NOMO-1 (cell line): ENCODE measurements at regions not wholly inside any gene's neighbourhood (a gene's known extent, or its start where the extent isn't known, plus 50 kb on each side); places are given as distances from the start of the nearest gene placed in this dataset.
"Not testable (repeated sequence)": the region's sequence is repeated elsewhere in the genome, so short reads cannot be mapped to it uniquely, and the experiment has no call there.

Source experiments
- DNase-seq, 2 experiments: peaks; one replicate each; lab custom pipeline; 2025; ENCODE audit not compliant: unreplicated experiment in 2 of 2; lab: John Stamatoyannopoulos, UW

DNA sequence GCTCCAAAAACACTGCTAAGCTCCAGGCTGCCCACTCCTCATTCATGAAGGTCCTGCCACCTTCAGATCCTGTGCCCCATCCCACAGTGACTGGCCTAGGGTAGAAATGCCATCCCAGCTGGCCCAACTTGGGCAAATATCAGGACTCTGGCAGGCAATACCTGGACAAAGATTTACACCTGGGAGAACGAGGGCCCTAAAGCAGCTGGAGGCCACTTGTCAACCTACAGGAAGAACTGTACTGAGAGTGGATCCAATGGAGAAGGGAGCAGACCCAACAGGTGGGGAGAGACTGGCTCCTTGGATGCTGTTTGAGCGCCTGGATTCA, 57.1 kb upstream of the GATA2 start:
- DNase-seq: no peak

GRCh38 chr3:128549283-128550112, 56.5 kb upstream of the GATA2 start:
- no peak for DNase-seq

DNA sequence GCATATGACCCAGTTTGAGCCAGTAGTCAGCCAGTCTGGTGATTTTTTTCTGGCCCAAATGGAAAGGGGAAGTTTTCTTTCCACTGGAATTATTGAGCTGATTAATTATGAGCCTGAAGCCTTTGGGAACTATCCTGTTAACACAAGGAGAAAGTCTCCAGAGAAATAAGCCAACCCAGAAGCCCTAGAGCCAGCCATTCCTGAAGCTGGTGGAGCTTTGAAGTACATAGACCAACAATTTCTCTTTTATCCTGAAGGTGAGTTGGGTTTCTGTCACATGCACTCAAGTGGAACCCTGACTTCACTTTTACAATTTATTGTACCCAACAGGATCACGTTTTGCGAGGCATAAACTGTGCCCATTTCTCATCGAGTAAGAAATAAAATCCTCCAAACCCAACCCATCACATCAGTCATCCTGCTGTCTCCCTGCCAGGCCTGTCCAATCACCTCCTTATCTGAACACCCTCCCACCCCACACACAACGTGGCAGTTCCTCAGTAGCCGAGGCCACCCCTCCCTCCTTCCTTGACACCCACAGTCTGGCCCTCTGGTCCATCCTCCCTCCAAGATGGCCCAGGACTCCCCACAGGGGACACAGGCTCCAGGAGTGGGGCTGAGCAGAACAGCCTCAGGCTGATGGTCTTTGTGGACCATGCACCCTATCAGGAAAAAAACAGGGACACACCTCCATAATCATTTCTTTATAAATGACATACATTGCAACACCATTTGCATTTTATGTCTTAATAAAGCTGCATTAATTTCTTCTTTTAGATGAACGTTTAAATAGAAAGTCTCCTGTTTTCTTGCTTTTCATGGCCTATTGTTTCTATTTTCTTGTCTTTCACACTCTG, 55.7 kb upstream of the GATA2 start:
- no peak for DNase-seq

GRCh38 chr3:128548021-128548420, 55.0 kb upstream of the GATA2 start:
- no peak for DNase-seq

GRCh38 chr3:128547368-128547987, 54.5 kb upstream of the GATA2 start:
- no peak for DNase-seq

DNA sequence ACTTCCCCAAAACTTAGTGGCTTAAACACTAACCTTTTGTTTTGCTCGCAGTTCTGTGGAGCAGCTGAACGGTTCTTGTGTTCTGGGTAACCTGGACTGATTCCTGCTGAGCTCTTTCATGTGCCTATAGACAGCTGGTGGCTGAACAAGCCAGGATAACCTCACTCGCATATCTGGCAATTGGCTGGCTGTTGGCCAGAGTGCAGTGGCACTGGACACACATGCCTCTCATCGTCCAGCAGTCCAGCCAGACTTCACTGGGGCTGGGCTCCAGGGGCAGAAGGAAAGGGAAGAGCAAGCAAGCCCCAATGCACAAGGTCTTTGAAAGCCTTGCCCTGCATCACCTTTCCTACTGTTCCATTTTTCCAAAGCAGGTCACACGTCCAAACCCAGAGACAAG, 53.6 kb upstream of the GATA2 start:
- DNase-seq: no peak

- DNase-seq: no peak
Measured at GRCh38 chr3:128545120-128545752, 52.2 kb upstream of the GATA2 start.

DNA sequence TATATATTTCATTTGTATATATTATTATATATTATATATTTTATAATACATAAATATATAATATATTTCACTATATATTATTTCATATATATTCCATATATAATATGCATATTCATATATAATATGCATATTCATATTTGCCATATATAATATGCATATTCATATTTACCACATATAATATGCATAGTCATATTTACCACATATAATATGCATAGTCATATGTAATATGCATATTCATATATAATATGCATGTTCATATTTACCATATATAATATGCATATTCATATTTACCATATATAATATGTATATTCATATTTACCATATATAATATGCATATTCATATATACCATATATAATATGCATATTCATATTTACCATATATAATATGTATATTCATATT, 51.2 kb upstream of the GATA2 start:
- DNase-seq: no peak

DNA sequence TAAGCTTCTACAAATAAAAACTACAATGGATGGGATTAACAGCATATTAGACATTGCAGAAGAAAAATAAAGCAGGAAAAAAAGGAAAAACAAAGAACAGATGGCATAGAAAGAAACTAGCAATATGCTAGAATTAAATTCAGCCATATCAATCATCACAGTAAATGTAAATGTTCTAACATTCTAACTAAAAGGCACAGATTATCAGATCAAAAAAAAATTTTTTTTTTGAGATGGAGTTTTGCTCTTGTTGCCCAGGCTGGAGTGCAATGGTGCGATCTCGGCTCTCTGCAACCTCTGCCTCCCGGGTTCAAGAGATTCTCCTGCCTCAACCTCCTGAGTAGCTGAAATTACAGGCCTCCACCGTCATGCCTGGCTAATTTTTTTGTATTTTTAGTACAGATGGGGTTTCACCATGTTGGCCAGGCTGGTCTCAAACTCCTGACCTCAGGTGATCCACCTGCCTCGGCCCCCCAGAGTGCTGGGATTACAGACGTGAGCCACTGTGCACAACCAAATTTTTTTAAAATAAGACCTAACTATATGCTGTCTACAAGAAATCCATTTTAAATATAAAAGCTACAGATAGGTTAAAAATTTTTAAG, 50.7 kb upstream of the GATA2 start:
- not testable (repeated sequence) for DNase-seq
